Lower lobe of right lung (tissue), 2 donors: ENCODE measurements at regions not wholly inside any gene's neighbourhood (a gene's known extent, or its start where the extent isn't known, plus 50 kb on each side); places are given as distances from the start of the nearest gene placed in this dataset.

Experiments
- ATAC-seq, 2 donors: fragments of 200-7000 bp; cut with Tn5 transposase; one replicate each; pipeline ENCODE4 v1.9.1; 2020 to 2022; ENCODE audit warnings: mild to moderate bottlenecking in 2 of 2, moderate library complexity in 2 of 2
- DNase-seq: peaks from one replicate; pipeline ENCODE4 v3.0.0-alpha.2; 2020
- H3K27ac ChIP-seq: fragments of 200-600 bp; one replicate; pipeline ENCODE4 v1.8.0; 2022
- H3K27me3 ChIP-seq: fragments of 200-600 bp; one replicate; pipeline ENCODE4 v1.8.0; 2022; ENCODE audit warnings: low read depth
- H3K36me3 ChIP-seq: fragments of 200-600 bp; one replicate; pipeline ENCODE4 v1.8.0; 2022; ENCODE audit warnings: mild to moderate bottlenecking
- H3K4me1 ChIP-seq: fragments of 200-600 bp; one replicate; pipeline ENCODE4 v1.8.0; 2022
- H3K4me3 ChIP-seq: fragments of 200-600 bp; one replicate; pipeline ENCODE4 v1.8.0; 2022; ENCODE audit warnings: mild to moderate bottlenecking
- H3K9me3 ChIP-seq: fragments of 200-600 bp; one replicate; pipeline ENCODE4 v1.8.0; 2022
- CTCF ChIP-seq: fragments of 200-600 bp; IDR thresholded peaks from one replicate; pipeline ENCODE4 v1.8.0; 2022; ENCODE audit warnings: antibody characterized with exemption, mild to moderate bottlenecking
- intact Hi-C: fragments of 100-400 bp; cut with DNase I; formaldehyde crosslinking; loops from one replicate; pipeline ENCODE4 v1.11.0; 2022
- donor health status: DM: no; HTN: yes; CAD: no; lungs with severe emphysema.

GRCh38 chr22:49116486-49117120, 711.1 kb downstream of the BRD1 start:
- no peak for DNase-seq
- intact Hi-C loops = no loop called here
- TF ChIP-seq CTCF = no peak

GRCh38 chr22:49116021-49116420, 711.7 kb downstream of the BRD1 start:
- no peaks in the 10 kb centered on the region for H3K4me1 ChIP-seq
- no peak for TF ChIP-seq CTCF
- intact Hi-C loops = no loop called here

More at GRCh38 chr22:49116486-49117120, 711.1 kb downstream of the BRD1 start:
- Histone ChIP-seq H3K4me1 (no peaks in the 10 kb centered on the region), H3K9me3 (no peaks in the 10 kb centered on the region), H3K4me3 (no peak overlapping the region), H3K27me3 (peaks cover 6% of the 10 kb centered on the region), H3K36me3 (no peaks in the 10 kb centered on the region), H3K27ac (no peak overlapping the region)
- ATAC-seq = no peak

GRCh38 chr22:49115197-49115596, 712.5 kb downstream of the BRD1 start:
- ATAC-seq = no peak
- H3K9me3 ChIP-seq = no peaks in the 10 kb centered on the region
- no peak overlapping the region for H3K4me3 ChIP-seq
- H3K27me3 ChIP-seq = peaks cover 6% of the 10 kb centered on the region
- no peak for TF ChIP-seq CTCF
- DNase-seq = no peak
- intact Hi-C loops = no loop called here
- no peak overlapping the region for H3K27ac ChIP-seq
- H3K4me1 ChIP-seq = no peaks in the 10 kb centered on the region
- H3K36me3 ChIP-seq = no peaks in the 10 kb centered on the region

More at GRCh38 chr22:49116021-49116420, 711.7 kb downstream of the BRD1 start:
- ATAC-seq (no peak), DNase-seq (no peak)
- no peak overlapping the region for H3K27ac ChIP-seq
- no peak overlapping the region for H3K4me3 ChIP-seq
- H3K27me3 ChIP-seq = peaks cover 6% of the 10 kb centered on the region
- no peaks in the 10 kb centered on the region for H3K9me3 ChIP-seq
- H3K36me3 ChIP-seq = no peaks in the 10 kb centered on the region

- no peak for ATAC-seq
- intact Hi-C loops = no loop called here
- H3K9me3 ChIP-seq = no peaks in the 10 kb centered on the region
- no peak overlapping the region for H3K27ac ChIP-seq
- no peak overlapping the region for H3K4me3 ChIP-seq
- no peak for TF ChIP-seq CTCF
- H3K4me1 ChIP-seq = no peaks in the 10 kb centered on the region
- peaks cover 14% of the 10 kb centered on the region for H3K27me3 ChIP-seq
- no peak for DNase-seq
- no peaks in the 10 kb centered on the region for H3K36me3 ChIP-seq
Measured at GRCh38 chr22:49113758-49114157, 713.9 kb downstream of the BRD1 start.

- no peak for ATAC-seq
- Histone ChIP-seq H3K4me3 (no peak overlapping the region), H3K4me1 (no peaks in the 10 kb centered on the region), H3K36me3 (no peaks in the 10 kb centered on the region), H3K27ac (no peak overlapping the region), H3K9me3 (no peaks in the 10 kb centered on the region), H3K27me3 (peaks cover 21% of the 10 kb centered on the region)
- TF ChIP-seq CTCF = no peak
- intact Hi-C loops = no loop called here
- DNase-seq = no peak
Measured at GRCh38 chr22:49112661-49113626, 714.7 kb downstream of the BRD1 start.
